ENCODE measurements at regions not wholly inside any gene's neighbourhood (a gene's known extent, or its start where the extent isn't known, plus 50 kb on each side); places are given as distances from the start of the nearest gene placed in this dataset.

DNA sequence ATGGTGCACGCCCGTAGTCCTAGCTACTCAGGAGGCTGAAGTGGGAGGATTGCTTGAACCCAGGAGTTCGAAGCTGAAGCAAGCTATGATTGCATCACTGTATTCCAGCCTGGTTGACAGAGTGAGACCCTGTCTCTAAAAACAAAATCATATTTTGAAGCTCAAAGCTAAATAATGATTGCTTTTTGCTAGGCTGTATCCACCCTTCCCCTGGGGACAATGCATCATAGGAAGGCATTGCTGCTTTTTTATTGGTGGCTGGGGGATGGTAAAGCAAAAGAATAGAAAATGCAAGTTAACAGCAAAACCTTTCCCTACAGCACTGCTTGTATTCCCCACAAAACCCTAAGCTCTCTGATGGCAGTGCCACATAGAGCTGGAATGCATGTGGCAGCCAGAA is 107.5 kb upstream of the WAC start:
- H3K4me3 ChIP-seq (ENCODE audit: insufficient read depth, low read depth, low read length), result no peak overlapping the region
- H3K79me1 ChIP-seq (ENCODE audit: low read depth in 1 of 2, low read length in 2 of 2), result no peaks in the 10 kb centered on the region
- no TSS peak for BruUV-seq (replicated peaks)
- TF ChIP-seq FOS (IDR thresholded peaks at IDR 0.05; ENCODE audit: low read depth, low read length) (no peak), CTCF (conservative IDR thresholded peaks at IDR 0.05; ENCODE audit: low read depth, low read length) (no peak), NFE2L2 (IDR thresholded peaks at IDR 0.05; ENCODE audit: low read depth, low read length) (no peak), SMC3 (IDR thresholded peaks at IDR 0.05; ENCODE audit: low read depth, low read length) (no peak), POLR2A (IDR thresholded peaks at IDR 0.05; ENCODE audit: low read depth, low read length) (no peak), MAFK (IDR thresholded peaks at IDR 0.05; ENCODE audit: low read depth, low read length) (no peak), RAD21 (IDR thresholded peaks at IDR 0.05; ENCODE audit: low read length) (no peak), RCOR1 (IDR thresholded peaks at IDR 0.05; ENCODE audit: insufficient replicate concordance, low read length) (no peak), BHLHE40 (IDR thresholded peaks at IDR 0.05; ENCODE audit: low read depth, low read length) (no peak), MAZ (IDR thresholded peaks at IDR 0.05; ENCODE audit: borderline replicate concordance, low read depth, low read length) (no peak)
- TF ChIP-seq, protein P1, sequence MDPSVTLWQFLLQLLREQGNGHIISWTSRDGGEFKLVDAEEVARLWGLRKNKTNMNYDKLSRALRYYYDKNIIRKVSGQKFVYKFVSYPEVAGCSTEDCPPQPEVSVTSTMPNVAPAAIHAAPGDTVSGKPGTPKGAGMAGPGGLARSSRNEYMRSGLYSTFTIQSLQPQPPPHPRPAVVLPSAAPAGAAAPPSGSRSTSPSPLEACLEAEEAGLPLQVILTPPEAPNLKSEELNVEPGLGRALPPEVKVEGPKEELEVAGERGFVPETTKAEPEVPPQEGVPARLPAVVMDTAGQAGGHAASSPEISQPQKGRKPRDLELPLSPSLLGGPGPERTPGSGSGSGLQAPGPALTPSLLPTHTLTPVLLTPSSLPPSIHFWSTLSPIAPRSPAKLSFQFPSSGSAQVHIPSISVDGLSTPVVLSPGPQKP (IDR thresholded peaks at IDR 0.05; ENCODE audit: borderline replicate concordance, low read depth, low read length), result no peak
- TF ChIP-seq, protein P2, sequence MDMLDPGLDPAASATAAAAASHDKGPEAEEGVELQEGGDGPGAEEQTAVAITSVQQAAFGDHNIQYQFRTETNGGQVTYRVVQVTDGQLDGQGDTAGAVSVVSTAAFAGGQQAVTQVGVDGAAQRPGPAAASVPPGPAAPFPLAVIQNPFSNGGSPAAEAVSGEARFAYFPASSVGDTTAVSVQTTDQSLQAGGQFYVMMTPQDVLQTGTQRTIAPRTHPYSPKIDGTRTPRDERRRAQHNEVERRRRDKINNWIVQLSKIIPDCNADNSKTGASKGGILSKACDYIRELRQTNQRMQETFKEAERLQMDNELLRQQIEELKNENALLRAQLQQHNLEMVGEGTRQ (IDR thresholded peaks at IDR 0.05; ENCODE audit: low read depth, low read length), result no peak
- H2AK9ac ChIP-seq (replicated peaks; ENCODE audit: low read depth, low read length, poor library complexity), result no peak overlapping the region
- no peaks in the 10 kb centered on the region for H3K36me3 ChIP-seq (ENCODE audit: control insufficient read depth, insufficient read depth, low read length)
- no peak overlapping the region for H2AK5ac ChIP-seq (ENCODE audit: low read depth, low read length)
- no peak overlapping the region for H3K27ac ChIP-seq (ENCODE audit: insufficient read depth, low read length)
- ChIA-PET CTCF (interaction anchor here (0.6 to 1.2 kb wide), 2 partner anchors 13 to 408 kb away, joined by 3 to 5 read pairs; no protein-coding TSS in a partner anchor), POLR2A (ENCODE audit: unreplicated experiment) (interaction anchor here (0.6 kb wide), 1 partner anchor 194 kb away, joined by 8 read pairs; no protein-coding TSS in a partner anchor)
- no peaks in the 10 kb centered on the region for H3K4me1 ChIP-seq (ENCODE audit: control insufficient read depth, insufficient read depth, low read length)
- H3K4me2 ChIP-seq (ENCODE audit: low read depth, low read length), result no peak overlapping the region
- peaks cover 11% of the 10 kb centered on the region for H3K27me3 ChIP-seq (ENCODE audit: control insufficient read depth, insufficient read depth, low read length)
- H3K14ac ChIP-seq (replicated peaks; ENCODE audit: low read depth, low read length), result no peak overlapping the region
- dilution Hi-C loops (cut with HindIII; ENCODE audit: low sequenced_read_pairs, unreplicated experiment), result no loop called here
- no peak overlapping the region for H3K9ac ChIP-seq (ENCODE audit: low read depth, low read length)
- ATAC-seq (ENCODE audit: low read depth), result no peak
- no peak overlapping the region for H4K5ac ChIP-seq (ENCODE audit: low read depth, low read length)
- H3K23ac ChIP-seq (ENCODE audit: low read depth, low read length), result no peak overlapping the region
- H2BK15ac ChIP-seq (ENCODE audit: low read depth, low read length), result no peak overlapping the region
- no peaks in the 10 kb centered on the region for H4K20me1 ChIP-seq (ENCODE audit: insufficient read depth, low read length)
- no peak overlapping the region for H4K8ac ChIP-seq (ENCODE audit: low read depth in 2 of 2, low read length in 2 of 2)
- no peak overlapping the region for H2BK120ac ChIP-seq (ENCODE audit: low read depth, low read length)
- no peak overlapping the region for H4K91ac ChIP-seq (ENCODE audit: insufficient read depth, low read depth, low read length)
- no peak for DNase-seq
- peaks cover 4% of the 10 kb centered on the region; the same call in 1 of the 2 replicates for H3K9me3 ChIP-seq (ENCODE audit: control insufficient read depth, insufficient read depth, low read length)
- no CpG with 5 or more reads among the region's 3 CpGs for WGBS, 2 experiments (ENCODE audit: extremely low coverage in 2 of 2, insufficient read length in 1 of 2)
- no peak overlapping the region for H2AFZ ChIP-seq (replicated peaks; ENCODE audit: low read length, poor library complexity)
- no peak overlapping the region for H3K4ac ChIP-seq (ENCODE audit: low read depth, low read length)
- no peak overlapping the region for H3K18ac ChIP-seq (ENCODE audit: low read depth, low read length)
- no peak overlapping the region for H3K56ac ChIP-seq (ENCODE audit: extremely low read depth, insufficient read depth, low read length)
- in situ Hi-C loops (cut with MboI; ENCODE audit: low sequenced_read_pairs), result no loop called here
- H3K9me1 ChIP-seq (ENCODE audit: insufficient read depth, low read length), result no peaks in the 10 kb centered on the region
- H2BK20ac ChIP-seq (ENCODE audit: low read depth, low read length), result no peak overlapping the region
- H2BK5ac ChIP-seq (ENCODE audit: low read depth, low read length, poor library complexity, severe bottlenecking), result no peak overlapping the region
- intact Hi-C loops (cut with micrococcal nuclease), result no loop called here

Measured in IMR-90 (cell line).